ENCODE measurements at regions not wholly inside any gene's neighbourhood (a gene's known extent, or its start where the extent isn't known, plus 50 kb on each side); places are given as distances from the start of the nearest gene placed in this dataset.

GRCh38 chr4:14844061-14844460 lies 158.2 kb upstream of the CPEB2 start:
- no peaks in the 10 kb centered on the region for H3K27me3 ChIP-seq (replicated peaks in 1 of 4; ENCODE audit: control insufficient read depth in 3 of 4, extremely low read depth in 1 of 4, insufficient read depth in 3 of 4, low read length in 3 of 4)
- no peaks in the 10 kb centered on the region for H3K9me3 ChIP-seq (ENCODE audit: insufficient read depth in 2 of 2, low read depth in 1 of 2, low read length in 1 of 2)
- H2AFZ ChIP-seq (ENCODE audit: low read length), result no peak overlapping the region
- FAIRE-seq (no peak), DNase-seq (ENCODE audit: low read depth in 1 of 2, low spot score in 2 of 2) (no peak)
- H3K14ac ChIP-seq (ENCODE audit: insufficient read length), result no peak overlapping the region
- H3K4me1 ChIP-seq (replicated peaks in 1 of 4; ENCODE audit: control insufficient read depth in 3 of 4, insufficient read depth in 4 of 4, low read length in 3 of 4), result no peaks in the 10 kb centered on the region
- no peak overlapping the region for H2BK120ac ChIP-seq (replicated peaks; ENCODE audit: low read depth, low read length)
- H3K27ac ChIP-seq (ENCODE audit: low read depth, low read length), result no peak overlapping the region
- TF ChIP-seq CHD1 (IDR thresholded peaks at IDR 0.05; ENCODE audit: low read depth, low read length) (no peak), SUZ12 (IDR thresholded peaks at IDR 0.05; ENCODE audit: low read length) (no peak), CHD2 (IDR thresholded peaks at IDR 0.05; ENCODE audit: low read length) (no peak), SRF (IDR thresholded peaks at IDR 0.05; ENCODE audit: low read depth, low read length) (no peak), POU5F1 (IDR thresholded peaks at IDR 0.05; ENCODE audit: low read depth, low read length) (no peak), GTF2F1 (IDR thresholded peaks at IDR 0.05; ENCODE audit: borderline replicate concordance, low read depth, low read length) (no peak), TCF12 (IDR thresholded peaks at IDR 0.05; ENCODE audit: low read depth, low read length) (no peak), RAD21 (IDR thresholded peaks at IDR 0.05 in 1 of 2, conservative IDR thresholded peaks at IDR 0.05 in 1 of 2; ENCODE audit: low read depth in 2 of 2, low read length in 2 of 2) (no peak), POLR2AphosphoS5 (IDR thresholded peaks at IDR 0.05; ENCODE audit: low read depth, low read length) (no peak), PHF8 (conservative IDR thresholded peaks at IDR 0.05; ENCODE audit: low read depth, low read length) (no peak), JUND (IDR thresholded peaks at IDR 0.05; ENCODE audit: low read length) (no peak), TBP (IDR thresholded peaks at IDR 0.05; ENCODE audit: low read depth, low read length) (no peak), BACH1 (IDR thresholded peaks at IDR 0.05; ENCODE audit: low read length) (no peak), CBX5 (IDR thresholded peaks at IDR 0.05; ENCODE audit: low read depth, low read length) (no peak), EGR1 (IDR thresholded peaks at IDR 0.05; ENCODE audit: borderline replicate concordance, low read depth, low read length) (no peak), SIX5 (IDR thresholded peaks at IDR 0.05; ENCODE audit: low read depth, low read length) (no peak)
- ChIA-PET POLR2A (ENCODE audit: partially characterized antibody) (no interaction called here), CTCF (ENCODE audit: partially characterized antibody) (interaction anchor here (1.3 kb wide), 1 partner anchor 12 kb away, joined by 4 read pairs; no protein-coding TSS in a partner anchor)
- H4K91ac ChIP-seq (replicated peaks; ENCODE audit: insufficient read length, low read length), result no peak overlapping the region
- H2BK15ac ChIP-seq (ENCODE audit: low read length), result no peak overlapping the region
- H2BK20ac ChIP-seq (ENCODE audit: low read length), result no peak overlapping the region
- no peaks in the 10 kb centered on the region for H4K20me1 ChIP-seq (replicated peaks in 1 of 2; ENCODE audit: control insufficient read depth in 1 of 2, insufficient read depth in 2 of 2, low read length in 2 of 2)
- H3K79me2 ChIP-seq (ENCODE audit: control insufficient read depth in 1 of 2, insufficient read depth in 2 of 2, low read length in 2 of 2), result no peaks in the 10 kb centered on the region
- H3K23ac ChIP-seq (ENCODE audit: insufficient read length), result no peak overlapping the region
- no peak overlapping the region for H2AK5ac ChIP-seq (ENCODE audit: low read depth, low read length)
- H2BK5ac ChIP-seq (ENCODE audit: low read depth, low read length), result no peak overlapping the region
- no peak overlapping the region for H3K56ac ChIP-seq (replicated peaks; ENCODE audit: insufficient read length, low read depth, low read length)
- no peak overlapping the region for H3K4me2 ChIP-seq (ENCODE audit: insufficient read depth in 1 of 2, low read depth in 2 of 2, low read length in 2 of 2)
- H3K23me2 ChIP-seq (ENCODE audit: low read depth, low read length), result no peaks in the 10 kb centered on the region
- no peak overlapping the region for H3K9ac ChIP-seq (replicated peaks in 1 of 4; ENCODE audit: extremely low read depth in 1 of 4, low read depth in 3 of 4, low read length in 3 of 4)
- no peak overlapping the region for H3K18ac ChIP-seq (ENCODE audit: extremely low read depth, low read length)
- 87% methylated on average over 4 of the region's 4 CpGs; no CpG with 5 or more reads in 1 of the 2 experiments for WGBS, 2 experiments (ENCODE audit: extremely low coverage in 1 of 2, insufficient coverage in 1 of 2, insufficient read length in 1 of 2, insufficient replicate concordance in 2 of 2, low coverage in 1 of 2, low lambda C conversion rate in 2 of 2, missing lambda C conversion rate in 1 of 2)
- H3K79me1 ChIP-seq (ENCODE audit: low read depth, low read length), result no peaks in the 10 kb centered on the region
- no peak overlapping the region for H2BK12ac ChIP-seq (ENCODE audit: low read depth, low read length)
- H4K5ac ChIP-seq (ENCODE audit: insufficient read length, low read depth, low read length), result no peak overlapping the region
- no peak overlapping the region for H3K4ac ChIP-seq (replicated peaks; ENCODE audit: insufficient read length, low read depth, low read length)
- H3K36me3 ChIP-seq (ENCODE audit: control insufficient read depth in 2 of 4, insufficient read depth in 4 of 4, low read length in 3 of 4), result no peaks in the 10 kb centered on the region
- H4K8ac ChIP-seq (ENCODE audit: extremely low read depth, insufficient read depth, low read length), result no peak overlapping the region
- H3K4me3 ChIP-seq (ENCODE audit: extremely low read depth in 1 of 4, insufficient read depth in 2 of 4, low read depth in 3 of 4, low read length in 4 of 4), result no peak overlapping the region

Measured in H1 (cell line).